Progenitor cell of endocrine pancreas (in vitro differentiated cells): ENCODE measurements at regions not wholly inside any gene's neighbourhood (a gene's known extent, or its start where the extent isn't known, plus 50 kb on each side); places are given as distances from the start of the nearest gene placed in this dataset.

Experiments used
- DNase-seq: peaks from one replicate; pipeline ENCODE4 v3.0.0; 2021; ENCODE audit warnings: low spot score; ENCODE audit not compliant: unreplicated experiment
- H3K27ac Mint-ChIP-seq: 2 replicates; pipeline ENCODE4 v1.8.0; 2021; ENCODE audit warnings: mild to moderate bottlenecking, moderate library complexity, mixed read lengths
- H3K27me3 Mint-ChIP-seq: 2 replicates; pipeline ENCODE4 v1.8.0; 2021; ENCODE audit warnings: mixed read lengths
- H3K36me3 Mint-ChIP-seq: 2 replicates; pipeline ENCODE4 v1.8.0; 2022; ENCODE audit warnings: mixed read lengths; ENCODE audit not compliant: insufficient read depth
- H3K4me1 Mint-ChIP-seq: 2 replicates; pipeline ENCODE4 v1.8.0; 2021; ENCODE audit warnings: low read depth, mixed read lengths
- H3K4me3 Mint-ChIP-seq: 2 replicates; pipeline ENCODE4 v1.8.0; 2021; ENCODE audit warnings: low read depth, mild to moderate bottlenecking, moderate library complexity, mixed read lengths
- H3K9me3 Mint-ChIP-seq: 2 replicates; pipeline ENCODE4 v1.8.0; 2021; ENCODE audit warnings: low read depth, mixed read lengths
- TF ChIP-seq, protein P1 (sequence below): fragments of 200-600 bp; sonication (generic); IDR thresholded peaks from one replicate; pipeline ENCODE4 v1.5.0; 2021; ENCODE audit warnings: antibody characterized with exemption, mild to moderate bottlenecking; ENCODE audit not compliant: unreplicated experiment

DNA sequence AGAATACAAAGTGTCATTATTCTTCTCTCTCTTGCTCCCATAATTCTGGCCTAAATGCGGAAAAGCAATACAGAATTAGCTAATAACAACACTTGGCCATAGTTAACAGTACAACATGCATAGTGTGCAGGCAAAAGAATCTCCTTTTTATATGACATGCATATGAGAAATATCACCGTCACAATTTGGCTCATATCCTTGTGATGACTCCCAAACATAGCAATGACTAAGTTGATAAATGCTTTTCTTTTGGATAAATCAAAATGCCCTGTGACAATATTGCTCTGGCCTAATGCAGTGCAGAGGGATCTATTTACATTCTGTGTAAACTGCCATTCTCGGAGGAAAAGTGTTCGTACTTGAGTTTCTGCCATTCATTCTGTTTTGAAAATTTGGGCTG is 121.9 kb upstream of the GHR start:
- DNase-seq: no peak
- no peaks in the 10 kb centered on the region for H3K27me3 Mint-ChIP-seq
- H3K36me3 Mint-ChIP-seq: no peaks in the 10 kb centered on the region
- no peak overlapping the region for H3K4me3 Mint-ChIP-seq
- peaks cover 8% of the 10 kb centered on the region for H3K9me3 Mint-ChIP-seq
- peaks cover 12% of the 10 kb centered on the region for H3K4me1 Mint-ChIP-seq
- TF ChIP-seq, protein P1, sequence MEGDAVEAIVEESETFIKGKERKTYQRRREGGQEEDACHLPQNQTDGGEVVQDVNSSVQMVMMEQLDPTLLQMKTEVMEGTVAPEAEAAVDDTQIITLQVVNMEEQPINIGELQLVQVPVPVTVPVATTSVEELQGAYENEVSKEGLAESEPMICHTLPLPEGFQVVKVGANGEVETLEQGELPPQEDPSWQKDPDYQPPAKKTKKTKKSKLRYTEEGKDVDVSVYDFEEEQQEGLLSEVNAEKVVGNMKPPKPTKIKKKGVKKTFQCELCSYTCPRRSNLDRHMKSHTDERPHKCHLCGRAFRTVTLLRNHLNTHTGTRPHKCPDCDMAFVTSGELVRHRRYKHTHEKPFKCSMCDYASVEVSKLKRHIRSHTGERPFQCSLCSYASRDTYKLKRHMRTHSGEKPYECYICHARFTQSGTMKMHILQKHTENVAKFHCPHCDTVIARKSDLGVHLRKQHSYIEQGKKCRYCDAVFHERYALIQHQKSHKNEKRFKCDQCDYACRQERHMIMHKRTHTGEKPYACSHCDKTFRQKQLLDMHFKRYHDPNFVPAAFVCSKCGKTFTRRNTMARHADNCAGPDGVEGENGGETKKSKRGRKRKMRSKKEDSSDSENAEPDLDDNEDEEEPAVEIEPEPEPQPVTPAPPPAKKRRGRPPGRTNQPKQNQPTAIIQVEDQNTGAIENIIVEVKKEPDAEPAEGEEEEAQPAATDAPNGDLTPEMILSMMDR: no peak
- no peak overlapping the region for H3K27ac Mint-ChIP-seq

DNA sequence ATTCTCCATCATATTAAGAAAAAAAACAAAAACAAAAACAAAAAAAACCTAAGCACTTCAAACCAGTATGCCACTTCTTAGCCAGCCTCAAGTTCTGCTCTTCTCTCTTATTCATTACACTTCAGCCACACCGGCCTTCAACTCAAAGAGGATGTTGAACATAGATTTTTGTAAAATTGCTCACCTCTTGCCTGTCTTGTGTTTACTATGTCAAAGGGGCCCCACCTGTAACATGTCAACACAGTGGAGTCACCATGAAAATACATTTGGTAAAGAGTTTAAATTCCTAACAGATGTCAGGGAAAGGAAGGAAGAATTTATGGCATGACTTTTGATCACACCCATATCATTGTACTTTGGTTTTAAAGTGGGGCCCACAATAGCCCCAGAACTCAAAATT is 121.1 kb upstream of the GHR start:
- Mint-ChIP-seq H3K27ac (no peak overlapping the region), H3K9me3 (no peaks in the 10 kb centered on the region), H3K36me3 (no peaks in the 10 kb centered on the region), H3K27me3 (no peaks in the 10 kb centered on the region), H3K4me1 (peaks cover 18% of the 10 kb centered on the region), H3K4me3 (no peak overlapping the region)
- TF ChIP-seq, protein P1: no peak
- DNase-seq: no peak

DNA sequence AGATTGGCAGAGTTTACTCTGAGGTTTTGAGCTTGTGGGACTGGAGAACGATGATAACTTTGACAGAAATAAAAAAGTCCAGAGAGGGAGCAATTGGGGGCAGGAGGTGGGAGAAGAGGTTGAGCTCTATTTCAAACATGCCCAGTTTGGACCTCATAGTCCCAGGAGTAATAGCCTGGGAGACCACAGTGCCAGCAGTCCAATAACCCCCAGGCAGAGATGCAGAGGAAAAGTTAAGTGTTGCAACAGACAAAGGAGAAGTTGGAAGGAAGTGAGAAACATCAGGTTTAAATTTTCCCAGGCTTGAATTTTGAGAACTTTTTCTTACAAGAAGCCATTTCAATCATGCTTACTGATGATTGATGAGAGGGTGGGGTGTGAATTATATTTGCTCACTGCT is 117.0 kb upstream of the GHR start:
- no peaks in the 10 kb centered on the region for H3K27me3 Mint-ChIP-seq
- H3K36me3 Mint-ChIP-seq: no peaks in the 10 kb centered on the region
- TF ChIP-seq, protein P1: no peak

DNA sequence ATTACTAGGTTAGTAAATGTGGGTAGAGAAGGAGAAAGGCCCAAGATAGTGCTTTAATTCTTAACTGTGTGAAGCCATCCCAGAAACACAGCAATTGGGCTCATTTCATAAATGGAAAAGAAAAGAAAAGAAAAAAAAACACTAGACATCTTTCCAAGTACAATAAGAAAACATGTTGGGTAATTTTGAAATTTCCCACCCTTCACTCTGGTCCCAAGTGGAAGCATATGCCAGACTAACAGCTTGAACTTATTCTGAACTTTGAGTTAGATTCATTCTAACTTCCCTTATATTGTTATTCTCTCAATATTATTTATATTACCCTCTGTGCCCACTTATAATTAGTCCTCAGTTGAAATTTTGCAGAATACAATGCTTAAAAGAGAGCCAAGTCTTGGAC is 113.4 kb upstream of the GHR start:
- H3K9me3 Mint-ChIP-seq: peaks cover 3% of the 10 kb centered on the region
- H3K4me3 Mint-ChIP-seq: no peak overlapping the region
- no peaks in the 10 kb centered on the region for H3K27me3 Mint-ChIP-seq
- H3K27ac Mint-ChIP-seq: no peak overlapping the region
- H3K36me3 Mint-ChIP-seq: no peaks in the 10 kb centered on the region
- DNase-seq: no peak
- TF ChIP-seq, protein P1: no peak
- peaks cover 13% of the 10 kb centered on the region for H3K4me1 Mint-ChIP-seq

More for the DNA sequence above, 117.0 kb upstream of the GHR start:
- Mint-ChIP-seq H3K27ac (no peak overlapping the region), H3K4me1 (peaks cover 19% of the 10 kb centered on the region), H3K9me3 (peaks cover under 1% of the 10 kb centered on the region), H3K4me3 (no peak overlapping the region)
- DNase-seq: no peak

DNA sequence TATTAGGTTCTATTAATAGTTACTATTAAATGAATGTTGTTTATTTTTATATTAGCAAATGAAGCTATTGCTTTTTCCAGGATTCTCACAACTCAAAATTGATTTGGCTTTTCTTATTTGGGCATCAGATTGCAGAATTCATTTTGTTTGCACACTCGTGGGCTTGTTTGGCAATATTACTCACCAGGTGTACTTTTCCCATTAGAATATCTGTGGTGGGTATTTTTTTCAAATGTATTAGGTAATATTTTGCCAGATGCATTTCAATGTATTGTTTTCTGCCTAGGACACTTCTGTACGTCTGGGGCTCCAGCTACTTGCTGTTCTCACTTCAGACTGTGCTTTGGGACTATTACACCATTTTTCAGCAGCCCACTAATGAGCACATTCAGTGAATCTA is 108.0 kb upstream of the GHR start:
- H3K9me3 Mint-ChIP-seq: peaks cover 22% of the 10 kb centered on the region
- DNase-seq: no peak
- no peaks in the 10 kb centered on the region for H3K4me1 Mint-ChIP-seq
- H3K36me3 Mint-ChIP-seq: peaks cover 4% of the 10 kb centered on the region
- H3K27ac Mint-ChIP-seq: peak overlapping the region; percentile 53
- no peak overlapping the region for H3K4me3 Mint-ChIP-seq
- no peaks in the 10 kb centered on the region for H3K27me3 Mint-ChIP-seq
- TF ChIP-seq, protein P1: no peak
